ENCODE measurements at regions not wholly inside any gene's neighbourhood (a gene's known extent, or its start where the extent isn't known, plus 50 kb on each side); places are given as distances from the start of the nearest gene placed in this dataset.

DNA sequence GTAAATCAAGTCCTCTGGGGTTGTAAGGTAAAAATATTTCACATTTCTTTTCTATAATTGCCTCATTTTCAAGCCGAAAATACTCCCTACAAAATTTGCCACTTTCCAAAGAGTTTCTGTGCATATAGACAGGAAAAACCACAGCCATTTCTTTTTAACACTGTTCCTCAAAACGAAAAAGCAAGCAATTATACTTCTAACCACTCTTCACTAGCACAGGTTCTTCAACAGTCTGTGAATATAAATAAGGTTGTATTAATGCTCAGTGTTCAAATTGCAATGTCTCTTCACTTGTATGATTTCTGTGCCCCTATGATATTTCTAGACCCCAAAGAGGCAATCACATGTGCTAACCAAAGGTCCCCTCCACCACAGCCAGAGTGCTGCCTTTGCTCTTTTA lies 206.0 kb downstream of the SIM1 start:
- TF ChIP-seq, protein P1, sequence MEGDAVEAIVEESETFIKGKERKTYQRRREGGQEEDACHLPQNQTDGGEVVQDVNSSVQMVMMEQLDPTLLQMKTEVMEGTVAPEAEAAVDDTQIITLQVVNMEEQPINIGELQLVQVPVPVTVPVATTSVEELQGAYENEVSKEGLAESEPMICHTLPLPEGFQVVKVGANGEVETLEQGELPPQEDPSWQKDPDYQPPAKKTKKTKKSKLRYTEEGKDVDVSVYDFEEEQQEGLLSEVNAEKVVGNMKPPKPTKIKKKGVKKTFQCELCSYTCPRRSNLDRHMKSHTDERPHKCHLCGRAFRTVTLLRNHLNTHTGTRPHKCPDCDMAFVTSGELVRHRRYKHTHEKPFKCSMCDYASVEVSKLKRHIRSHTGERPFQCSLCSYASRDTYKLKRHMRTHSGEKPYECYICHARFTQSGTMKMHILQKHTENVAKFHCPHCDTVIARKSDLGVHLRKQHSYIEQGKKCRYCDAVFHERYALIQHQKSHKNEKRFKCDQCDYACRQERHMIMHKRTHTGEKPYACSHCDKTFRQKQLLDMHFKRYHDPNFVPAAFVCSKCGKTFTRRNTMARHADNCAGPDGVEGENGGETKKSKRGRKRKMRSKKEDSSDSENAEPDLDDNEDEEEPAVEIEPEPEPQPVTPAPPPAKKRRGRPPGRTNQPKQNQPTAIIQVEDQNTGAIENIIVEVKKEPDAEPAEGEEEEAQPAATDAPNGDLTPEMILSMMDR (IDR thresholded peaks at IDR 0.05), result no peak
- TF ChIP-seq EP300 (IDR thresholded peaks at IDR 0.05) (no peak), POLR2A (IDR thresholded peaks at IDR 0.05) (no peak), POLR2AphosphoS5 (IDR thresholded peaks at IDR 0.05) (no peak)
- intact Hi-C loops (cut with DNase I), result no loop called here
- Histone ChIP-seq H3K4me3 (no peak overlapping the region), H3K27me3 (no peaks in the 10 kb centered on the region), H3K9me3 (no peaks in the 10 kb centered on the region), H3K4me1 (no peaks in the 10 kb centered on the region), H3K36me3 (no peaks in the 10 kb centered on the region), H3K27ac (no peak overlapping the region)
- WGBS, 2 donors, result 51 to 65% methylated on average over 2 of the region's 2 CpGs
- no peak for DNase-seq

DNA sequence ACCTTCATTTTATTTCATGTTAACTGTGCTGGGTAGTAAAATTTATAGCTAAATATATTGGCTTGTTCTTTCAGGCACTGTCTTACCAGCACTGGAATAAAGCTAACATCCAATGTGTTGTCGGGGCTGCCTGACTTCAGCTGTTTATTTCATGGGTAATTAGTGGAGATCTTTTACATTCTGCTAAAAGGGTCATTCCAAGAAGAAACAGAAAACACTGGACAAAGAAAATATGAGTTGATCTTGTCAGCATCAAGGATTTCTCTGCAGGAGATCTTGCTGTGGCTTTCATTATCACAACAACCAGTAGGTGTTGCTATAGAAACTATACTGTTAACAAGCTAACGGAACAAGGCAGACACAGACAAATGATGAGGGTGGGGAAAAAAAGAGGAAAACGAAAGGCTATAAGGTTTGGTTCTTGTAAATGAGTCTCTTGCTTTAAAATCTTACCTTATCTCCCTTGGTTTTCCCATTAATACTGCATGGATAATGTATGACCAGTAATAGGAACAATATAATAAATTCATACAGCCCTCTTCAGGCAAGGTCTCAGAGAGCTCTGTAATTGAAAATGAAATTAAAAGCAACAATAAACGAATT lies 206.8 kb downstream of the SIM1 start:
- intact Hi-C loops (cut with DNase I), result no loop called here
- 9 to 23% methylated on average over 4 of the region's 4 CpGs for WGBS, 2 donors
- TF ChIP-seq POLR2A (IDR thresholded peaks at IDR 0.05), result no peak
- TF ChIP-seq EP300 (IDR thresholded peaks at IDR 0.05), result no peak
- no peak for TF ChIP-seq POLR2AphosphoS5 (IDR thresholded peaks at IDR 0.05)
- TF ChIP-seq, protein P1 (IDR thresholded peaks at IDR 0.05), result no peak

DNA sequence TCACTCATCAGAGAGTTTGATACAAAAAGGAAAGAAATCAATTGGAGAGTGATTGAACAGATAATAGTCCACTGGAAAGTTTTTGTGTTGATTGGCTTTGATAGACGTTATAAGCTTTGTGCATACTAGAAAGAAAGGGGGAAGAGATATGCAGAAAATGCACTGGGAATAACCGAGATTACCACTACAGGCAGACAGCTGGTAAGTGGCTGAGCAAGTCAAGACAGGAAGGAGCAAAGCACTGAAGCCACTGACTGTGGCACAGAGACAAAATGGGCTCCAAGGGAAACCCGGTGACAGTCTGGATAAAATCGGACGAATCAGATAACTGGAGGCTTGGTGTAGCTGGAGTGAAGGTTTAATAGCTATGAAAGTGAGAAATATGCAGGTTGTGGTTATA lies 209.0 kb downstream of the SIM1 start:
- intact Hi-C loops (cut with DNase I), result no loop called here
- Histone ChIP-seq H3K27me3 (no peaks in the 10 kb centered on the region), H3K4me1 (no peaks in the 10 kb centered on the region), H3K27ac (no peak overlapping the region), H3K9me3 (no peaks in the 10 kb centered on the region), H3K4me3 (no peak overlapping the region), H3K36me3 (no peaks in the 10 kb centered on the region)
- TF ChIP-seq POLR2A (IDR thresholded peaks at IDR 0.05), result no peak
- TF ChIP-seq, protein P1 (IDR thresholded peaks at IDR 0.05), result no peak
- DNase-seq, result no peak
- WGBS, 2 donors, result 71 to 82% methylated on average over 5 of the region's 5 CpGs

More for the DNA sequence above, 206.8 kb downstream of the SIM1 start:
- Histone ChIP-seq H3K27me3 (no peaks in the 10 kb centered on the region), H3K27ac (no peak overlapping the region), H3K9me3 (no peaks in the 10 kb centered on the region), H3K36me3 (no peaks in the 10 kb centered on the region), H3K4me3 (no peak overlapping the region), H3K4me1 (no peaks in the 10 kb centered on the region)
- no peak for DNase-seq

DNA sequence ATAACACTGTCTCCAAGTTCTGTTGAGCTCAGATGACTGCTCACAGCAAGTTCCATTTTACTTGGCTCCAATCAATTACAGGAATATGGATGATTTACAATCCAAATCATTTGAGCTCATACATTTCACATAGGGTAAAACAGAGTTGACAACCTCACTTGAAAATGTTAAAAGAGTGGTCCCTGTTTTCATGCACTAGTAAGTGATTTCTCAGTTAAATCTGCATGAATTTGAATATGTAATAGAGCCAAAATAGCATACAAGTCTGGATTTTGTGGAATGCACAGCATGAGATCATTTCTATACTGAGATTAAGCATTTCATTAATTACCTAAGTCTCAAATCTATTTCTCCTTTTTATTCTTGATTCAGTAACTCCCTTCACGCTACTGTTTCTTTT lies 217.6 kb downstream of the SIM1 start:
- TF ChIP-seq, protein P1 (IDR thresholded peaks at IDR 0.05), result no peak
- TF ChIP-seq POLR2AphosphoS5 (IDR thresholded peaks at IDR 0.05), result no peak
- TF ChIP-seq POLR2A (IDR thresholded peaks at IDR 0.05), result no peak
- TF ChIP-seq EP300 (IDR thresholded peaks at IDR 0.05), result no peak
- no peak for DNase-seq

DNA sequence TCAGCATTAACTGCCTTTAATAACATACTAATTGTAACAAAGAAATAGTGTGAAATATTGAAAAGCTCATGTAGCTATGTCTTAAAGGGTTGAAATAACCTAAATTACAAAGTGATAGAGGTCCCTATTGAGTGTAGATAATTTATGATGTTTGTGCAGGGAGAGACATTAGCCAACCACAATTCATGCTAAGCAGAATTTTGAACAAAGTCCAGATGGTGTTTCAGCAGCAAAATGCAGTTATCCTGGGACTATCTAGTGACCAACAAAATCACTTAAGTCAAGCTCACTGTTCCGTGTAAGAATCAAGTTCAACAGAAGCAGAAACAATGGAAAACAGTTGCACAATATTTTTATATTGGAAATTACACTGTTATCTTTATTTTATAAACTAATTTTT lies 218.5 kb downstream of the SIM1 start:
- intact Hi-C loops (cut with DNase I), result no loop called here
- WGBS, 2 donors, result 25 to 55% methylated on average over 1 of the region's 1 CpG
- no peak for TF ChIP-seq EP300 (IDR thresholded peaks at IDR 0.05)
- TF ChIP-seq POLR2A (IDR thresholded peaks at IDR 0.05), result no peak
- no peak for TF ChIP-seq POLR2AphosphoS5 (IDR thresholded peaks at IDR 0.05)
- TF ChIP-seq, protein P1 (IDR thresholded peaks at IDR 0.05), result no peak
- Histone ChIP-seq H3K4me3 (no peak overlapping the region), H3K9me3 (no peaks in the 10 kb centered on the region), H3K36me3 (no peaks in the 10 kb centered on the region), H3K27me3 (no peaks in the 10 kb centered on the region), H3K4me1 (no peaks in the 10 kb centered on the region), H3K27ac (no peak overlapping the region)
- DNase-seq, result no peak

More for the DNA sequence above, 217.6 kb downstream of the SIM1 start:
- Histone ChIP-seq H3K9me3 (no peaks in the 10 kb centered on the region), H3K36me3 (no peaks in the 10 kb centered on the region), H3K27ac (no peak overlapping the region), H3K27me3 (no peaks in the 10 kb centered on the region), H3K4me3 (no peak overlapping the region), H3K4me1 (no peaks in the 10 kb centered on the region)
- intact Hi-C loops (cut with DNase I), result no loop called here
- WGBS, 2 donors, result 94% methylated on average over 1 of the region's 1 CpG
